Medulla oblongata (tissue), 1 donor: ENCODE measurements at regions not wholly inside any gene's neighbourhood (a gene's known extent, or its start where the extent isn't known, plus 50 kb on each side); places are given as distances from the start of the nearest gene placed in this dataset.

ENCODE experiments used
- DNase-seq: peaks from one replicate; pipeline ENCODE4 v3.0.0-alpha.2; 2015; ENCODE audit errors: extremely low spot score

GRCh38 chr4:163582703-163583102 is 88.2 kb downstream of the TMA16 start:
- no peak for DNase-seq

GRCh38 chr4:163587867-163588266 is 93.4 kb downstream of the TMA16 start:
- DNase-seq: no peak

GRCh38 chr4:163588532-163588931 is 94.0 kb downstream of the TMA16 start:
- no peak for DNase-seq

- no peak for DNase-seq
Measured at GRCh38 chr4:163590103-163590502, 95.6 kb downstream of the TMA16 start.

- no peak for DNase-seq
Measured at GRCh38 chr4:163590619-163591264, 96.3 kb downstream of the TMA16 start.

- peak; percentile 45 for DNase-seq
Measured at GRCh38 chr4:163591614-163592020, 97.1 kb downstream of the TMA16 start.

- no peak for DNase-seq
Measured at GRCh38 chr4:163592212-163592611, 97.7 kb downstream of the TMA16 start.

GRCh38 chr4:163595580-163595979 is 101.1 kb downstream of the TMA16 start:
- no peak for DNase-seq

GRCh38 chr4:163598028-163598427 is 103.5 kb downstream of the TMA16 start:
- no peak for DNase-seq

- DNase-seq: no peak
Measured at GRCh38 chr4:163598489-163598888, 104.0 kb downstream of the TMA16 start.

- peak; percentile 42 for DNase-seq
Measured at GRCh38 chr4:163600727-163601126, 106.2 kb downstream of the TMA16 start.

GRCh38 chr4:163603257-163603656 is 108.8 kb downstream of the TMA16 start:
- no peak for DNase-seq

GRCh38 chr4:163606896-163607691 is 112.6 kb downstream of the TMA16 start:
- DNase-seq: peak; percentile 66

- DNase-seq: no peak
Measured at GRCh38 chr4:163609019-163609418, 114.5 kb downstream of the TMA16 start.

- peak; percentile 49 for DNase-seq
Measured at GRCh38 chr4:163610648-163611047, 116.2 kb downstream of the TMA16 start.

- no peak for DNase-seq
Measured at GRCh38 chr4:163611182-163611581, 116.7 kb downstream of the TMA16 start.

- DNase-seq: no peak
Measured at GRCh38 chr4:163611784-163612445, 117.4 kb downstream of the TMA16 start.

GRCh38 chr4:163612762-163613161 is 118.3 kb downstream of the TMA16 start:
- no peak for DNase-seq

GRCh38 chr4:163613383-163613782 is 118.9 kb downstream of the TMA16 start:
- peak; percentile 70 for DNase-seq

- no peak for DNase-seq
Measured at GRCh38 chr4:163614866-163615265, 120.4 kb downstream of the TMA16 start.

GRCh38 chr4:163618845-163619244 is 124.4 kb downstream of the TMA16 start:
- DNase-seq: no peak

- no peak for DNase-seq
Measured at GRCh38 chr4:163620738-163621137, 126.2 kb downstream of the TMA16 start.

- DNase-seq: no peak
Measured at GRCh38 chr4:163621821-163622220, 127.3 kb downstream of the TMA16 start.
